Activated CD4-positive, alpha-beta T cell treated with anti-CD3 and anti-CD28 coated beads for 4 hours (primary cell): ENCODE measurements at regions not wholly inside any gene's neighbourhood (a gene's known extent, or its start where the extent isn't known, plus 50 kb on each side); places are given as distances from the start of the nearest gene placed in this dataset.
"Not testable (repeated sequence)": the region's sequence is repeated elsewhere in the genome, so short reads cannot be mapped to it uniquely, and the experiment has no call there.

ENCODE experiments used
- DNase-seq, 2 donors: peaks; one replicate each; pipeline ENCODE4 v3.0.0-alpha.2; 2020

DNA sequence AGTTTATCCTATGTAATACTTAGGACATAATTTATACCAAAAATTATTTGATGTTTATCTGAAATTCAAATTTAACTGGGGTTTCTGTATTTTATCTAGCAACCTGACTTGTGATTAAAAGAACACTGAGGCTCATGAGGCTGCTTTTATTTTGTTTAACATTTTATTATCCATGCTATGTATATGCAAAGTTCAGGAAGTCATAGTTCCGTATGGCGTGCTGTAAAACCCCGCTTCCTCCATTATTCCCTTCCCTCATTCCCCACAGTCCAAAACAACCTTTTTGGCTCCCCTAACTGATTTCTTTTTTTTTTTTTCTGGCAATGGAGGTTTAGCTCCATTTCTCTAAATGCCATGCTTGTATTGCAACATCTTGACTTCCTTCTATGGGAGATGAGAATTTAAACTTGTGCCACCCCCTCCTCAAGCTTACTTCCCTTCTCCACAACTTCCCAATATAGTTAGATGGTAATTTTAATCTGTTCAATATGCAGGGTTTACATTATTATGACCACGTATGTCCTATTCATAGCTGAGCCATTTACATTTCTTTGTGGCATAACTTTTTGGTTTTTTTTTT lies 138.0 kb upstream of the DNAH14 start:
- DNase-seq = no peak

DNA sequence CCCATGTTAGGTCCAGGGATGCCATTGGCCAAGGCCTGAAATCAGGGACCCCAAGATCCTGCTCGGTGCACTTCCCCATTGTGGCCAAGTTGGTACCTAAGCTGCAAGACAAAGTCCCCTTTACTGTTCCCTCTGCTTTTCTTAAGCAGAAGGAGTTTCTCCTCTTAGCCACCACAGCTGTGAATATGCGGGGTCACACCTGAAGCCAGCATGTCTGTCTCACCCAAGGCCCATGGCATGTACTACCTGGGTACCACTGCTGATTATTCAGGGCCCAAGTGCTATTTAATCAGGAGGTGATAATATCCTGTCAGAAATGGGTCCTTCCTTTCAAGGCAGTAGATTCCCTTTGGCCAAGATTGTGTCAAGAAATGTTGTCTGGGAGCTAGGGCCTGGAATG lies 133.9 kb upstream of the DNAH14 start:
- no peak for DNase-seq

DNA sequence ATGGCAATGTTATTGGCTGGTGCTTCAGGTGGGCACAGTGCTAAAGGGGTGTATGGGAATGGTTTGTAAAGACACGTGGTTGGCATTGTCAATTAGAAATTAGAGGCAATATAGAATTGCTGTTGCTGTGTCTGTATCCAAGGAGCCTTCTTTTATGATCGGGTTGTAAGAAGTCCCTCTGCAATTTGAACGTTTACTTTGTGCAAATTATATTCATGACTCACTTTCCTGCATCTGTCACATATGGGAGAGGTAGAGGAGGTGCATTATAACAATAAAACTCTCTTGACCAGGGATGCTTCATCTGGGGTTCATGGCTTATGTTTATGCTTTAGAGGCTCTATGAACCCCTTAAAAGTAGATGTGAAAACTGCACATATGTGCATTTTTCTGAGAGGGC lies 130.4 kb upstream of the DNAH14 start:
- DNase-seq = no peak

DNA sequence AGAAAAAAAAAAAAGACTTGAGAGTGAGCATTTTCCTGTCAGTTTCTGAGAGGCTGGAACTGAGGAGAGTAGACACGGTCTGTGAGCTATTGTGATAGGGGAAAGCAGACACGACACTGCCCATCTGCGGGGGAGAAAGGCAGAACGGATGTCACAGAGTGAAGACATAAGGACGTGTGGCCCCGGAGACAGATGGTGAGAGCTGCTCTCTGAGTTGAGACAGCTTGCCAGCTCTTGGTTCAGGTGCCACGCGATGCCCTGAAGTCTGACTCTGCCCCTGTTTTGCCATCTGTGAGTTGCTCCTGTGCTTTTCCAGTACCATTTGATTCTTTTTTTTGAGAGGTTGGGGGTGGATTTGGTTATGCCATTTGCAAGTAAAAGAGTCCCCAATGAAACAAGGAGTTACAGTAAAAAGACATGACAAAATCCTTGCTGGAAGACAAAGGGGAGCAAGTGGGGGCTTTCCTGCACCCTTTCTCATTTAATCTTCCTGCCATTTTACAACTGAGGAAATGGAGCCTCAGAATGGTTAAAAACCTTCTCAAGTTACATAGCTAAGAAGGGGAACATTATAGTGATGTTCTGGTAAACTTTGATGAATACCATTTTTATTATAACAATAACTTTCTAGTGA lies 128.9 kb upstream of the DNAH14 start:
- DNase-seq = no peak

DNA sequence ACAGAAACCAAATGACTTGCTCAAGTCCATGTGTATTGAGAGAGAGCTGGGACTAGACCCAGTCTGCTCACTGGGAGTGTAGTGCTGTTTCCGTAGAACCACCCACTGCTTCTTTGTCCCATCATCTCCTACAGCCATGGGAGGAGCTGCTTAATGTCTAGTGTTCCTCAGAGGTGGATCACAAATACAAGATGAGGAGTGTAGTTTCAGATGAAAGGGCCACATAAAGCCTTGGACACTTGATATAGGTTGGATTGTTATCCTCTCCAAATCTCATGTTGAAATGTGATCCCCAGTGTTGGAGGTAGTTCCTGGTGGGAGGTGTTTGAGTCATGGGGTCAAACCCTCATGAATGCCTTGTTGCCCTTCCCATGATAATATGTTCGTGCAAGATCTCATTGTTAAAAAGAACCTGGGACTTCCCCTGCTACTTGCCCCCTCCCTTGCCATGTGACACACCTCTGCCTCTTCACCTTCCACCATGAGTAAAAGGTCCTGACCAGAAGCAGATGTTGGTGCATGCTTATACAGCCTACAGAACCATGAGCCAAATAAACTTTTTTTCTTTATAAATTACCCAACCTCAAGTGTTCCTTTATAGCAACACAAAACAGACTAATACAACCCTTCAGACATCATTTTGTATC lies 127.5 kb upstream of the DNAH14 start:
- DNase-seq = no peak

DNA sequence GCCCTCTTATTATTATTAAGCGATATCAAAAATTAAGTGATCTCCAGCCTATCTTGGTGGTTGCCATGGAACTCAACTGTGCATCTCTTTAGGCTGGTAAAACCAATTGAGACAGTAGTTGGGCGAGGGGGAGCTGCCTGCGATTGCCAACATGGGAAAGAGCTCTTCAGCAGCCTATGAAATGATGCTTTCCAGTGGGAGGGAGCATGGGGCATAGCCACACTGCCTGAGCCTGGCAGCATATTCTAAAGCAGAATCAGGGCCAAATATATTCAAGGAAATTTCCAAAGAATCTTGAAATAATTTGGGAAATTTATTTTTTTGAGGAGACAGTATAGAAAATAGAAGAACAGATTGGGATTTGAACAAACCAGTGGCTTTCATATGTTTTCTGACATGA lies 126.9 kb upstream of the DNAH14 start:
- DNase-seq = no peak

DNA sequence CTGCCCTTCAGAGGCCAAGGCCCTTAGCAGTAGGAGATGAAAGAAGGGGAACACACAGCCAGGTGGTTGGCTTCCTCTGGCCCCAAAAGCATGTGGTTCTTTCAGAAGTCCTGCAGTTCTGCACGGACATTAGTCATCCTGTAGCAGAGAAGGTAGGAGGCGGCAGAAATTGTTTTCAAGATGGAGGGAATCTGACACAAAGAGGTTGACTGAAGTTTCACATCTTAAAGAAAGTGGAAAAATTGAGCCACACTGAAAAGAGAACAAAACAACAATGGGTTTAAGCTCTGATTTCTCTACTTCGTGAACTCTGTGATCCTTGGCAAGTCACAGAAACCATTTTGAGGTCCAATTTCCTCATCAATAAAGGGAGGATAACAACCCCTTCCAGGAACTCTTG lies 125.3 kb upstream of the DNAH14 start:
- no peak for DNase-seq

- DNase-seq = no peak
Measured at GRCh38 chr1:224805889-224806288, 123.6 kb upstream of the DNAH14 start.

- DNase-seq = no peak
Measured at GRCh38 chr1:224809137-224809536, 120.3 kb upstream of the DNAH14 start.

- no peak for DNase-seq
Measured at GRCh38 chr1:224809613-224810012, 119.9 kb upstream of the DNAH14 start.

- DNase-seq = no peak
Measured at GRCh38 chr1:224811564-224811963, 117.9 kb upstream of the DNAH14 start.

DNA sequence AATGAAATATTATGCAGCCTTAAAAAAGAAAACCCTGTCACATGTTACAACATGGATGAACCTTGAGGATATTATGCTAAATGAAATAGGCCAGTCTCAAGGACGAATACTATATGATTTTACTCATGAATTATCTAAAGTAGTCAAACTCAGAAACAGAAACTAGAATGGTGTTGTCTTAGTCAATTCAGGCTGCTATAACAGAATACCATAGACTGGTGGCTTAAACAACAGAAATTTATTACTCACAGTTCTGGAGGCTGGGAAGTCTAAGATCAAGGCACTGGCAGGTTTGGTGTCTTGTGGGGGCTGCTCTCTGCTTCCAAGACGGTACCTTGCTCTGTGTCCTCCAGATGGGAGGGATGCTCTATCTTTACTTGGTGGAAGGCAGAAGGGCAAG lies 113.8 kb upstream of the DNAH14 start:
- DNase-seq = no peak

DNA sequence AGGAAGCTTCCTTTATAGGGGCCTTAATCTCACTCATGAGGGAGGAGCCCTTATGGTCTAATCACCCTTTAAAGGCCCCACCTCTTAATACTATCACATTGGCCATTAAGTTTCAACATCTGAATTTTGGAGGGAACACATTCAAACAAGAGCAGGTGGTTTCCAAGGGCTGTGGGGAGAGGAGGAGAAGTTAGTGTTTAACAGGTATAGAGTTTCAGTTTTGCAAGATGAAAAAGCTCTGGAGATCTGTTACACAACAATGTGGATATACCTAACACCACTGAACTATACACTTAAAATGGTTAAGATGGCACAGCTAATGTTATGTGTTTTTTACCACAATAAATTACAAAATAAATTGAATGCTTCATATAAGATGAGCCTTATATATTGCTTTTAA lies 113.4 kb upstream of the DNAH14 start:
- no peak for DNase-seq

GRCh38 chr1:224817382-224817781 lies 112.1 kb upstream of the DNAH14 start:
- no peak for DNase-seq

DNA sequence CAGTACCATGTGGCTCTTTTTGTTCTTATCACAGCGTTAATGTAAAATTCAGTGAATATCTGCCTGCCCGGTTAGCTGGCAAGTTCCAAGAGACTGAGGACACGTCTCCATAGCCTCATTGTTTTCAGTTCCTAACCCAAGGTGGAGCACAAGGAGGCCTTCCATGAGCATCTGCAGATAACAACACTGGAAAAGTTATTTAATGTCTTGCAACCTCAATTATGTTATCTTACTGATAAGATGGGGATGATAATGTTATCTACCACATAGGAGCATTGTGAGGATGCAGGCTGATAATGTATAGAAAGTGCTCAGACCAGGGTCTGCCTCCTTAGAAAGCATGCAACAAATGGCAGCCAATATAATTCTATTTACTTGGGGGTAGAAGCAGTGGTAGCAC lies 109.6 kb upstream of the DNAH14 start:
- no peak for DNase-seq

GRCh38 chr1:224820341-224820740 lies 109.1 kb upstream of the DNAH14 start:
- no peak for DNase-seq

GRCh38 chr1:224821751-224822150 lies 107.7 kb upstream of the DNAH14 start:
- DNase-seq = not testable (repeated sequence)

GRCh38 chr1:224825525-224826000 lies 103.9 kb upstream of the DNAH14 start:
- DNase-seq = no peak

DNA sequence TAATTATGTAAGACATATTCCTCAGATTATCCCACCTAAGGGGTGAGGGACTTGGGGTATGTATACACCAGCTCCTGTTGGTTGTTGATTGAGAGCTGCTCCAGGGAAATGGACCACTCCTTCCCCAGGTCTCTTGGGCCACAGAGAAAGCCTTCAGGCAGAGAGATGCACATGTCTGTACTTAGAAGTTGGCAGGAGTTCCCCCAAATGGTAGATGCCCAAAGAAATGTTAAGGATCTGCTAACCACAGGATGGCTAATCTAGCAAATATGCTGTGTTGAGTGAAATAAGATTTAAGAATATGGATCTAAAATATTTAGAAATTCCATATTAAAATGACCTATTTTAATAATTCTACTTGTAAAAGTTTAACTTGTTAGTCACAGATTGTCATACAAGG lies 100.8 kb upstream of the DNAH14 start:
- DNase-seq = no peak

GRCh38 chr1:224831501-224831900 lies 98.0 kb upstream of the DNAH14 start:
- no peak for DNase-seq

DNA sequence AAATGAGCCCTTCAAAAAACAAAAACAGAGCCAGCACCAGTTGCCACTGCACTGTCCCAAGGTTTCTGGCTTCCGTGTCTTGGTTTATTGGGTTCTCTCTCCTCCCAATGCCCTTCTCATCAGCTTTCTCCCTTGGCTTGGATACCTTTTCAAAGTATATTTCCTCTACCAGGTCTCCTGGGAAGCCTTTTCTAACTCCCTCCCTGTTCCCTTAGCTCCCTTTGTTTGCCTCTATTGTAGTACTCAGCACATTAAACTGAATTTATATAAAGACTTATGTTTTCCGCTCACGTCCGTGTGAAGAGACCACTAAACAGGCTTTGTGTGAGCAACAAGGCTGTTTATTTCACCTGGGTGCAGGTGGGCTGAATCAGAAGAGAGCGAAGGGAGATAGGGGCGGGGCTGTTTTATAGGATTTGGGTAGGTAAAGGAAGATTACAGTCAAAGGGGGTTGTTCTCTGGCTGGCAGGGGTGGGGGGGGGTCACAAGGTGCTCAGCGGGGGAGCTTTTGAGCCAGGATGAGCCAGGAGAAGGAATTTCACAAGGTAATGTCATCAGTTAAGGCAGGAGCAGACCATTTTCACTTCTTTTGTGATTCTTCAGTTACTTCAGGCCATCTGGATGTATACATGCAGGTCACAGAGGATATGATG lies 89.7 kb upstream of the DNAH14 start:
- not testable (repeated sequence) for DNase-seq

GRCh38 chr1:224841803-224842202 lies 87.7 kb upstream of the DNAH14 start:
- not testable (repeated sequence) for DNase-seq

- no peak for DNase-seq
Measured at GRCh38 chr1:224846119-224846907, 83.2 kb upstream of the DNAH14 start.
